ENCODE measurements at regions not wholly inside any gene's neighbourhood (a gene's known extent, or its start where the extent isn't known, plus 50 kb on each side); places are given as distances from the start of the nearest gene placed in this dataset.

DNA sequence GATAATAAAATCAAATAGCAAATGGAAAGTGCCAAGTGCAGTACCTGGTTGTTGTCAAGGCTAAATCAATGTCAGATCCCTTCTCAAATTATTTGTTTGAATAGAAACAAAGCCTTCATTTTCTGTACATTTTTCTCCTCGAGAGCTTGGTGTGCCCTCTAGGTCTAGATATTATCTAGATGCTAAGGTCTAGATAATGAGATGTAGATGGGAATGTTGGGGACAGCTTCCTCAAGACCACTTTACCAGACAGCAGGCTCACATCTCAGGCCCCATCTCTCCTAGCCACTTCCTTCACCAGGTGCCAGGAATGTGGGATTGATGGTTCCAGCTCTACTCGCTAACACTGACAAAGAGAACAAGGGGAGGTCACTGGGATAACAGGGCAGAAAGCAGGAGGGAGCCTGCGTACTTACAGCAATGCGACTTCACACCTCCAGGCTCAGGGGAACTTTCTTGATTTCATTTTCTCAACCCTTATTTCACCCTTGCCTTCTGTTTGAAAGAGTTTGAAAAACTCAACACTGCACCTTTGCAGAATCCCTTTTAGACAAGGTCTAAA, 451.4 kb upstream of the VSTM2A start:
- WGBS: 71% methylated on average over 3 of the region's 4 CpGs
- Histone ChIP-seq H3K4me2 (ENCODE audit: low read length, poor library complexity, severe bottlenecking) (no peak overlapping the region), H3K27ac (ENCODE audit: low read length, poor library complexity, severe bottlenecking) (no peak overlapping the region), H3K4me1 (ENCODE audit: control insufficient read depth, insufficient read depth, low read depth, low read length) (no peaks in the 10 kb centered on the region), H3K27me3 (ENCODE audit: control insufficient read depth in 1 of 2, insufficient read depth in 1 of 2, low read length in 2 of 2) (no peaks in the 10 kb centered on the region), H2AK5ac (ENCODE audit: low read length, severe bottlenecking) (no peak overlapping the region), H3K9me3 (ENCODE audit: control insufficient read depth, low read length) (no peaks in the 10 kb centered on the region), H2AFZ (ENCODE audit: low read depth, low read length) (no peak overlapping the region), H3K4ac (ENCODE audit: low read depth in 1 of 2, low read length in 2 of 2) (no peak overlapping the region), H3K4me3 (ENCODE audit: insufficient read depth in 1 of 2, low read depth in 1 of 2, low read length in 2 of 2) (no peak overlapping the region), H4K8ac (ENCODE audit: low read length) (no peak overlapping the region), H4K91ac (ENCODE audit: low read length) (no peak overlapping the region), H3K18ac (ENCODE audit: low read depth in 1 of 2, low read length in 2 of 2) (no peak overlapping the region), H3K14ac (ENCODE audit: low read length in 2 of 2) (no peak overlapping the region), H3K9ac (ENCODE audit: low read length) (no peak overlapping the region), H2BK120ac (ENCODE audit: low read depth, low read length) (no peak overlapping the region), H3K36me3 (ENCODE audit: control insufficient read depth in 1 of 2, insufficient read depth in 2 of 2, low read depth in 1 of 2, low read length in 2 of 2) (no peaks in the 10 kb centered on the region), H2BK15ac (ENCODE audit: low read depth, poor library complexity, severe bottlenecking) (no peak overlapping the region), H3K23ac (ENCODE audit: low read length in 2 of 2) (no peak overlapping the region), H2BK5ac (ENCODE audit: low read depth, low read length, poor library complexity, severe bottlenecking) (no peak overlapping the region), H3K79me1 (replicated peaks; ENCODE audit: low read length, poor library complexity, severe bottlenecking) (no peaks in the 10 kb centered on the region), H2BK12ac (ENCODE audit: low read length in 2 of 2) (no peak overlapping the region)
- no peak for DNase-seq

DNA sequence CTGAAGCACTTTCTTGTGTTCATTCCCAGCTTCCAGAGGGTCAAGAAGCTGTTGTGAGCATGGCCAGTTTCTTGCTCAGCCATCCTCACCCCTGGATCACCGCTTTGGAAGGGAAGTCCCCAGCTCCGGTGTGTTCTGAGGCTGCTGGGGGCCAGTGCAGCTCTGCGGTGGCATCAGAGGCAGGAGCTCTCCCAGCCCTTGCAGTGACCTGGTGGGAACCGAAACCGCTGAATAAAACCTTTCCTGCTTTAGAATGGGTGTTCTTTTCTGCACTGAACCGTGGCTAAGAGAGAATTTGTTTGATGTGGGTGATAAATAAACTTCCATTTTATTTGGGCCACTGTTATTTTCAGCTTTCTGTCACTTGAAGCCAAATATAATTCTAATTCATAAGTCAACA, 450.9 kb upstream of the VSTM2A start:
- Histone ChIP-seq H3K79me1 (replicated peaks; ENCODE audit: low read length, poor library complexity, severe bottlenecking) (no peaks in the 10 kb centered on the region), H3K4ac (ENCODE audit: low read depth in 1 of 2, low read length in 2 of 2) (no peak overlapping the region), H3K9ac (ENCODE audit: low read length) (no peak overlapping the region), H3K36me3 (ENCODE audit: control insufficient read depth in 1 of 2, insufficient read depth in 2 of 2, low read depth in 1 of 2, low read length in 2 of 2) (no peaks in the 10 kb centered on the region), H3K27me3 (ENCODE audit: control insufficient read depth in 1 of 2, insufficient read depth in 1 of 2, low read length in 2 of 2) (no peaks in the 10 kb centered on the region), H3K18ac (ENCODE audit: low read depth in 1 of 2, low read length in 2 of 2) (no peak overlapping the region), H2AFZ (ENCODE audit: low read depth, low read length) (no peak overlapping the region), H3K9me3 (ENCODE audit: control insufficient read depth, low read length) (no peaks in the 10 kb centered on the region), H3K14ac (ENCODE audit: low read length in 2 of 2) (no peak overlapping the region), H3K4me1 (ENCODE audit: control insufficient read depth, insufficient read depth, low read depth, low read length) (no peaks in the 10 kb centered on the region), H2BK12ac (ENCODE audit: low read length in 2 of 2) (no peak overlapping the region), H3K4me2 (ENCODE audit: low read length, poor library complexity, severe bottlenecking) (no peak overlapping the region), H2BK120ac (ENCODE audit: low read depth, low read length) (no peak overlapping the region), H2AK5ac (ENCODE audit: low read length, severe bottlenecking) (no peak overlapping the region), H2BK15ac (ENCODE audit: low read depth, poor library complexity, severe bottlenecking) (no peak overlapping the region), H3K23ac (ENCODE audit: low read length in 2 of 2) (no peak overlapping the region), H2BK5ac (ENCODE audit: low read depth, low read length, poor library complexity, severe bottlenecking) (no peak overlapping the region), H3K4me3 (ENCODE audit: insufficient read depth in 1 of 2, low read depth in 1 of 2, low read length in 2 of 2) (no peak overlapping the region), H4K8ac (ENCODE audit: low read length) (no peak overlapping the region), H4K91ac (ENCODE audit: low read length) (no peak overlapping the region), H3K27ac (ENCODE audit: low read length, poor library complexity, severe bottlenecking) (no peak overlapping the region)
- no peak for DNase-seq
- 76% methylated on average over 3 of the region's 6 CpGs for WGBS

DNA sequence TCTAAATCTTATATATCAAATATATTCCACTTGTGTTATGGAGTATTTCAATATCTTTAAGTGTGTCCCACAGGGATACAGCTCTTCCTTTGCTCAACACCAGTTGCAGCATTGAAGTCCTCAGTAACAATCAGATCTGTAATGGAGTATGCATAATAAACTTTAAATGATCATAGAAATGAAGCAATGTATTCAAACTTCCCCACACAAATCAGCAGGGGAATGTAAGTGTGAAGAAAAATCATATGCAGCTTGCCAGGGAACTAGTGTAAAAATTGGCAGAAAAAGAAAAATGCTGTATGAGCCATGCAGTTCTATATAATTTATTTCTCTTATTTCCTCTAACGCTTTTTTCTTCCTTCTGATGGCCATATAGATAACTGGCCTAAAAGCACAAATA, 444.3 kb upstream of the VSTM2A start:
- Histone ChIP-seq H3K18ac (ENCODE audit: low read depth in 1 of 2, low read length in 2 of 2) (no peak overlapping the region), H3K27ac (ENCODE audit: low read length, poor library complexity, severe bottlenecking) (no peak overlapping the region), H3K4me1 (ENCODE audit: control insufficient read depth, insufficient read depth, low read depth, low read length) (no peaks in the 10 kb centered on the region), H3K9me3 (ENCODE audit: control insufficient read depth, low read length) (no peaks in the 10 kb centered on the region), H3K27me3 (ENCODE audit: control insufficient read depth in 1 of 2, insufficient read depth in 1 of 2, low read length in 2 of 2) (no peaks in the 10 kb centered on the region), H2BK12ac (ENCODE audit: low read length in 2 of 2) (no peak overlapping the region), H3K23ac (ENCODE audit: low read length in 2 of 2) (no peak overlapping the region), H2BK15ac (ENCODE audit: low read depth, poor library complexity, severe bottlenecking) (no peak overlapping the region), H4K91ac (ENCODE audit: low read length) (no peak overlapping the region), H3K36me3 (ENCODE audit: control insufficient read depth in 1 of 2, insufficient read depth in 2 of 2, low read depth in 1 of 2, low read length in 2 of 2) (no peaks in the 10 kb centered on the region), H4K8ac (ENCODE audit: low read length) (no peak overlapping the region), H2AFZ (ENCODE audit: low read depth, low read length) (no peak overlapping the region), H2BK120ac (ENCODE audit: low read depth, low read length) (no peak overlapping the region), H3K9ac (ENCODE audit: low read length) (no peak overlapping the region), H3K14ac (ENCODE audit: low read length in 2 of 2) (no peak overlapping the region), H2AK5ac (ENCODE audit: low read length, severe bottlenecking) (no peak overlapping the region), H3K79me1 (replicated peaks; ENCODE audit: low read length, poor library complexity, severe bottlenecking) (no peaks in the 10 kb centered on the region), H3K4me3 (ENCODE audit: insufficient read depth in 1 of 2, low read depth in 1 of 2, low read length in 2 of 2) (no peak overlapping the region), H3K4ac (ENCODE audit: low read depth in 1 of 2, low read length in 2 of 2) (no peak overlapping the region), H3K4me2 (ENCODE audit: low read length, poor library complexity, severe bottlenecking) (no peak overlapping the region), H2BK5ac (ENCODE audit: low read depth, low read length, poor library complexity, severe bottlenecking) (no peak overlapping the region)
- no peak for DNase-seq
- no CpG with 5 or more reads among the region's 1 CpG for WGBS

DNA sequence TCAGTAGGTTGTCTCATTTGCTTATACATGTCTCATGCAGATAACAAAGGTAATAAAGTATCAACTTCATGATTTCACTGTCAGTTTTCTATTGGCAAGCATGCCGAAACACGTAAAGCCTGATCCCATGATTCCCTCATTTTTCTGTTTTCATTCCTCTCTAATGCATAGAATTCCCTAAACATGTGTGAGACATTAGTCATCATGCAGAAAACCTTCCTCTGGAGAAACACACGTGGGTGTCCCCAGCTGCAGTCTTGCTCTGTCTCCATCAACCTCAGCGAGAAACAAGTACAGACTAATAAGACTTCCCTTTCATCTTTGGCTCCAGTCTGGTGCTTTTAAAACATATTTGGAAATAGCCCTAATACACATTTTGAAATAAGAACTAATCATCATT, 432.7 kb upstream of the VSTM2A start:
- Histone ChIP-seq H2BK12ac (ENCODE audit: low read length in 2 of 2) (no peak overlapping the region), H3K27me3 (ENCODE audit: control insufficient read depth in 1 of 2, insufficient read depth in 1 of 2, low read length in 2 of 2) (no peaks in the 10 kb centered on the region), H2BK15ac (ENCODE audit: low read depth, poor library complexity, severe bottlenecking) (no peak overlapping the region), H3K4me1 (ENCODE audit: control insufficient read depth, insufficient read depth, low read depth, low read length) (no peaks in the 10 kb centered on the region), H3K4me2 (ENCODE audit: low read length, poor library complexity, severe bottlenecking) (no peak overlapping the region), H3K27ac (ENCODE audit: low read length, poor library complexity, severe bottlenecking) (no peak overlapping the region), H3K23ac (ENCODE audit: low read length in 2 of 2) (no peak overlapping the region), H3K9ac (ENCODE audit: low read length) (no peak overlapping the region), H3K79me1 (replicated peaks; ENCODE audit: low read length, poor library complexity, severe bottlenecking) (no peaks in the 10 kb centered on the region), H2AK5ac (ENCODE audit: low read length, severe bottlenecking) (no peak overlapping the region), H3K18ac (ENCODE audit: low read depth in 1 of 2, low read length in 2 of 2) (no peak overlapping the region), H2AFZ (ENCODE audit: low read depth, low read length) (no peak overlapping the region), H3K14ac (ENCODE audit: low read length in 2 of 2) (no peak overlapping the region), H3K9me3 (ENCODE audit: control insufficient read depth, low read length) (no peaks in the 10 kb centered on the region), H2BK120ac (ENCODE audit: low read depth, low read length) (no peak overlapping the region), H4K8ac (ENCODE audit: low read length) (no peak overlapping the region), H4K91ac (ENCODE audit: low read length) (no peak overlapping the region), H3K4ac (ENCODE audit: low read depth in 1 of 2, low read length in 2 of 2) (no peak overlapping the region), H3K4me3 (ENCODE audit: insufficient read depth in 1 of 2, low read depth in 1 of 2, low read length in 2 of 2) (no peak overlapping the region), H2BK5ac (ENCODE audit: low read depth, low read length, poor library complexity, severe bottlenecking) (no peak overlapping the region), H3K36me3 (ENCODE audit: control insufficient read depth in 1 of 2, insufficient read depth in 2 of 2, low read depth in 1 of 2, low read length in 2 of 2) (no peaks in the 10 kb centered on the region)
- 43% methylated on average over 4 of the region's 4 CpGs for WGBS
- DNase-seq: no peak

Data from mesenchymal stem cell (in vitro differentiated cells and primary cell).